ENCODE measurements at regions not wholly inside any gene's neighbourhood (a gene's known extent, or its start where the extent isn't known, plus 50 kb on each side); places are given as distances from the start of the nearest gene placed in this dataset.

DNA sequence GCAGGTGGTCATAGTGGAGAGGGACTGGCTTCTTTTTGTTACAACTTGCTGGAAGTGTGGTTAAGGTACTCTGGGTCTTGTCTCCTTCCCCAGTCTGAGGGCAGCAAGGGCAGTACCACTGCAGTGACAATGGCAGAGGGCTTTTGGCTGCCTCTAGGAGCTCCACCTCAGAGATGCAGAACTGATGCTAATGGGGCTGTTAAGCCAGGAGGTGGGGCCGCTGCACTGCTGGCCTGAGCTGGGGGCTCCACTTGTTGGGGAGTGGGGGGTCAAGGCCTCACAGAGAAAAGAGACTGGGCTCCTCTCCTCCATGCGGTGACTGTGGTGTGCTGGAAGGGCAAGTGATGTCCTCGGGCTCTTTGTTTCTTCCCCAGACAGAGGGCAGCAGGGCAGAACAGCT, 135.7 kb downstream of the DSEL start:
- no peak for DNase-seq (ENCODE audit: low spot score)

GRCh38 chr18:67379981-67380380, 136.5 kb downstream of the DSEL start:
- no peak for DNase-seq (ENCODE audit: low spot score)

- DNase-seq (ENCODE audit: low spot score), result no peak
Measured at GRCh38 chr18:67376372-67376771, 140.1 kb downstream of the DSEL start.

- no peak for DNase-seq (ENCODE audit: low spot score)
Measured at GRCh38 chr18:67373636-67374035, 142.9 kb downstream of the DSEL start.

GRCh38 chr18:67367540-67367939, 149.0 kb downstream of the DSEL start:
- DNase-seq (ENCODE audit: low spot score), result no peak

GRCh38 chr18:67363694-67364093, 152.8 kb downstream of the DSEL start:
- no peak for DNase-seq (ENCODE audit: low spot score)

GRCh38 chr18:67362906-67363305, 153.6 kb downstream of the DSEL start:
- DNase-seq (ENCODE audit: low spot score), result no peak

DNA sequence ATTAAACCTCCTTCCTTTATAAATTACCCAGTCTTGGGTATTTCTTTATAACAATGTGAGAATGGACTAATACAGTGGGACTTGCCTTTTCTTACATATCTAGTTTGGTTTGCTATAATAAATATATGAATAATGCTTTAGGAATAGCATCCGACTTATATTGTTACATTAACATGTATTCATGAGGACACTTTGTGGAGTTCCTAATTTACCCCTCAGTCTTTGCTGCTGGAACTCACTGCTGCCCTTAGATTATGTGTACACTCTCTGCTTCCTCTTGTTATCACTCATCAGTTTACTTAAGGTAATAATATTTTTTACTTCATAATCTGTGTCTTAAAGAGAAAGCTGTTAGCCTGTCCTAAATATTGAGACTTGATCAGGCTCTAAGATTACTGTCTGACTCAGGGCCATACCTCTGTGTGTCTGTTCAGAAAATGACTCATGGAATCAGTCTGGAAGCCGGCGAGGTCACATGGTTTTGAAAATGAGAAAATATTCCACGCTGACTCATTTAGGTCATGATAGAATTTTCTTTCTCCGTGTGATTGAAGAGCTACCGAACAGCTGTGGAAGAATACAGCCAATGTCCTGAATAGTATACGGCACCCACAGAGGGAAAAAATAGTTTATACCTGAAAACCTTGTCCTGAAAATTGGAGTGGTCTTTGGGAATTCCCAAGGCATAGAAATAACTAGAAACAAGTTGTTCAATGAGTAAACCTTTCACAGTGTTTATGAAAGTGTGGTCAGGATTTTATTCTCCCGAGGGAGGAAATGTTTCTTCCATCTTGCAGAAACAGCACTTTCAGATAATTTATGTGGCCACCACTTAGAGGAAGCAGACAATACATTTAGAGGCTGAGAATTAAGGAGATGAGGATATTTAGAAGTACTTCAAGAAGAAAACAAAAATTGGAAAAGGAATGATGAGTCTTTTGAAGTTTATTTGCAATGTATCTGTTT, 156.4 kb downstream of the DSEL start:
- DNase-seq (ENCODE audit: low spot score), result no peak

DNA sequence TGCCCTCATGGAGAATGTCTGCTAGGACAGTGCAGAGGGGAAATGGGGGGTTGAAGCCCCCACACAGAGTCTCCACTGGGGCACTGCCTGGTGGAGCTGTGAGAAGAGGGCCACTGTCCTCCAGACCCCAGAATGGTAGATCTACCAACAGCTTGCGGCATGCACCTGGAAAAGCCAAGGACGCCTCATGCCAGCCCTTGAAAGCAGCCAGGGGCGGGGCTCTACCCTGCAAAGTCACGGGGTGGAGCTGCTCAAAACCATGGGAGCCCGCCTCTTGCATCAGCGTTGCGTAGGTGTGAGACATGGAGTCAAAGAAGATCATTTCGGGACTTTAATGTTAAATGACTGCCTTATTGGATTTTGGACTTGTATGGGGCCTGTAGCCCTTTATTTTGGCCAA, 157.6 kb downstream of the DSEL start:
- no peak for DNase-seq (ENCODE audit: low spot score)

GRCh38 chr18:67354692-67355091, 161.8 kb downstream of the DSEL start:
- no peak for DNase-seq (ENCODE audit: low spot score)

- DNase-seq (ENCODE audit: low spot score), result no peak
Measured at GRCh38 chr18:67354091-67354490, 162.4 kb downstream of the DSEL start.

DNA sequence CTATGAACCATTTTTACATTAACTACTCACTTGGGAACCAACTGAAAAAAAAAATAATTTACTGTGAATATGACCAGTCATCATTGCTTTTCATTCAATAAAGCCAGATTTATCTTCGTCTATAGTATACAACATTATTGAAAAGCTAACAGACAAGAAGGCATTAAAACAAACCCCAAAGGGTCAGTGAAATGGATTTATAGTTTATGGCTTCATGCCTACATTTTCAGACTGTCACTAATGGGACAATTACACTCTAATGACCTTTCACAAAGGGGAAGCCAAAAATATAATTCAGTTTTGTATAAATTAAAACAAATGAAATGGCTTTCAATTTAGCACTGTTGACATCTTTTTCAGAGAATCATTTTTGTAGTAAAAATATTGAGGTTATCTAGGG, 169.1 kb downstream of the DSEL start:
- no peak for DNase-seq (ENCODE audit: low spot score)

GRCh38 chr18:67342159-67342558, 174.4 kb downstream of the DSEL start:
- no peak for DNase-seq (ENCODE audit: low spot score)

DNA sequence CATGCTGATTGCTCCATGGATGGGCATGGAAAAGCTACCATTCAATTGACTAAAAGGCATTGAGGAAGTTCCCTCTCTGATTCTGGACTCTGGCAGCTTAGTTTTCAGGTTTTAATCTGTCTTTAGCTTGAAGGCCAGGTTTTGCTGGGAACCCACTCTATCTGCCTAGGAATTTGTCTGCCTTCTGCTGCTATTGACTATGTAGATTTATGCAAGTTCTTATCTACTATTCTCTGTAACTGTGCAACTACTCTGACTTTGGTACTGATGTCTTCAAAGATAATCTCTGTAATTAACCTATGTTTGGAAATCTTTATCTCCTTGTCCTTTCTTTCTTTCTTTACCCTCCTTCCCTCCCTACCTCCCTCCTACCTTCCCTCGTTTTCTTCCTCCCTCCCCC, 178.8 kb downstream of the DSEL start:
- DNase-seq (ENCODE audit: low spot score), result no peak

GRCh38 chr18:67331857-67332256, 184.7 kb downstream of the DSEL start:
- no peak for DNase-seq (ENCODE audit: low spot score)

DNA sequence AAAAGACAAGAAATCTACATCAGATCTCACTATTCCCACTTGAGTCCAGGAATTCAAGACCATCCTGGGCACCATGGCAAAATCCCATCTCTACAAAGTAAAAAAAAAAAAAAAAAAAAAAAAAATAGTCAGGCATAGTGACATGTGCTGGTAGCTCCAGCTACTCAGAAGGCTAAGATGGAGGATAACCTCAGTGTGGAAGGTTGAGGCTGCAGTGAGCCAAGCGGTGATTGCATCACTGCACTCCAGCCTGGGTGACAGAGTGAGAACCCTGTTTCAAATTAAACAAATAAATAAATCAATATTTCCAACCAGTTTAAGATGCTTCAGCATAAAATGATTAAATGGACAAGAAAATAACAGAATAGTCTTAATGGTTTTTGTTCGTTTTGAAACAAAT, 197.4 kb downstream of the DSEL start:
- no peak for DNase-seq (ENCODE audit: low spot score)

GRCh38 chr18:67318651-67319050, 197.9 kb downstream of the DSEL start:
- no peak for DNase-seq (ENCODE audit: low spot score)

DNA sequence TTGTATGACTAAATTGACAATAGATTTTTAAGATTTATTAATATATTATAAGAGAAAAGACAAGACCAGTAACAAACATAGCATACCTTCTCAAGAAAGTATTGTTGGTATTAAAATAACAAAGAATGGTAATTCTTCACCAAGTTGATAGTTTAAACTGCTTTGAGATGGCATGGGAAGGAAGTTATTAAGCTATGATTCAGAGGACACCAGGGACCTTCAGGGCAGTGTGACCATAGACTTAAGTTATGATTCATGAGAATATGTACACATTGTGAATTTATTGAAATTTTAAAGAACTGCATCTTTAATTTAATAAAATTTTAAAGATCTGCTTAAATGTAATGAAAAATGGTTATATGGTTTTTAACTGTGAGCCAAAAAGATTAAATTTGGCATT, 205.7 kb downstream of the DSEL start:
- DNase-seq (ENCODE audit: low spot score), result no peak

GRCh38 chr18:67308819-67309218, 207.7 kb downstream of the DSEL start:
- no peak for DNase-seq (ENCODE audit: low spot score)

- DNase-seq (ENCODE audit: low spot score), result no peak
Measured at GRCh38 chr18:67305466-67305865, 211.1 kb downstream of the DSEL start.

DNA sequence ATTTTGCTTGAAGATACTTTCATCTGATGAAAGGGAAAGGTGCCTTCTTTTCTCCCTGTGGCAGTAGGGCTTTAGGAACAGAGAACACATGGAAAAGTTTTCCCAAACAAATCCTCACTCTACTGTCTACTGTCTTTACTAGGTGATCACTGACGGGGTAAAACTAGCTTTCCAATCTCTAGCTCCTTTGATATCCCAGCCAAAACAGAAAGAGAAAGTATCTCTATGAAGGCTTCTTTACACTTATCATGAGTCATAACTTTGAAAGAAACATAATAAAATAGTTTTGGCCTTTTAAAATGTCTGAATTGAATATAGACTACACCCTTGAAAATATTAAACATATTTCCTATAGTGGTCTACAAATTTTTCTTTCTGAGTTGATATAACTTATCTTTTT, 214.5 kb downstream of the DSEL start:
- DNase-seq (ENCODE audit: low spot score), result no peak

GRCh38 chr18:67301592-67301991, 214.9 kb downstream of the DSEL start:
- DNase-seq (ENCODE audit: low spot score), result no peak

GRCh38 chr18:67300498-67300897, 216.0 kb downstream of the DSEL start:
- no peak for DNase-seq (ENCODE audit: low spot score)

DNA sequence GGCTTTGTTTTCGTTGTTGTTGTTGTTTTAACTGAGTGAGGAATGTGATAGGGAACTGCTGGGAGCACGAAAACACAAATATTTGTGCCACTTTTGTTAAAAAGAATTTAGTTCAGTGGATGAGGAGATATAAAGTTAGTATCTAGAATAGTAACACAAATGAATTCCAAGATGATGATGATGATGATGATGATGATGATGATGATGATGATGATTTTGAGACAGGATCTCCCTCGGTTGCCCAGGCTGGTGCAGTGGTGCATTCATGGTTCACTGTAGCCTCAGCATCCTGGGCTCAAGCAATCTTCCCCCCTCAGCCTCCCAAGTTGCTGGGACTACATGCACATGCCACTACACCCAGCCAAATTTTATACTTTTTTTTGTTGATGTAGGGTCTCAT, 223.7 kb downstream of the DSEL start:
- no peak for DNase-seq (ENCODE audit: low spot score)

Measured in germinal center (tissue), 1 donor.